IMR-90 (cell line): ENCODE measurements at regions not wholly inside any gene's neighbourhood (a gene's known extent, or its start where the extent isn't known, plus 50 kb on each side); places are given as distances from the start of the nearest gene placed in this dataset.

Experiments used
- ATAC-seq: fragments of 200-7000 bp; cut with Tn5 transposase; 2 replicates; pipeline ENCODE4 v1.9.1; 2020; ENCODE audit warnings: low read depth, mild to moderate bottlenecking, moderate library complexity
- BruUV-seq: library from RNA; stranded (reverse); fragments of 400-500 nt; replicated peaks from 2 replicates; lab custom pipeline; 2021; lab: Mats Ljungman, UMichigan
- CTCF ChIA-PET: fragments of 300-600 bp; formaldehyde crosslinking; extraction: SDS; loops from one replicate; lab custom pipeline; 2021; ENCODE audit warnings: antibody characterized with exemption; lab: Yijun Ruan, JAX
- POLR2A ChIA-PET: fragments of 300-600 bp; sonication (Branson Sonifier 250); formaldehyde crosslinking; loops from one replicate; lab custom pipeline; 2022; ENCODE audit warnings: antibody characterized with exemption; ENCODE audit not compliant: unreplicated experiment; lab: Charles Lee
- DNase-seq: peaks from one replicate; pipeline ENCODE4 v3.0.0; 2013
- H2AFZ ChIP-seq: replicated peaks from 2 replicates; pipeline ENCODE3; 2013; ENCODE audit warnings: low read length, mild to moderate bottlenecking; ENCODE audit not compliant: poor library complexity
- H2AK5ac ChIP-seq: 2 replicates; pipeline ENCODE4 v1.6.1; 2013; ENCODE audit warnings: low read depth, low read length, inconsistent platforms
- H2AK9ac ChIP-seq: replicated peaks from 2 replicates; pipeline ENCODE3; 2013; ENCODE audit warnings: mild to moderate bottlenecking, low read depth, low read length, moderate library complexity; ENCODE audit not compliant: poor library complexity
- H2BK120ac ChIP-seq: 2 replicates; pipeline ENCODE4 v1.6.1; 2013; ENCODE audit warnings: low read depth, low read length, inconsistent platforms
- H2BK15ac ChIP-seq: 3 replicates; pipeline ENCODE4 v1.6.1; 2013; ENCODE audit warnings: low read depth, low read length, inconsistent platforms
- H2BK20ac ChIP-seq: 2 replicates; pipeline ENCODE4 v1.6.1; 2013; ENCODE audit warnings: low read depth, mild to moderate bottlenecking, inconsistent platforms, low read length, moderate library complexity
- H2BK5ac ChIP-seq: 2 replicates; pipeline ENCODE4 v1.6.1; 2013; ENCODE audit warnings: mild to moderate bottlenecking, low read depth, low read length, inconsistent platforms; ENCODE audit not compliant: poor library complexity, severe bottlenecking
- H3K14ac ChIP-seq: replicated peaks from 2 replicates; pipeline ENCODE4 v1.6.1; 2013; ENCODE audit warnings: low read depth, low read length, inconsistent platforms
- H3K18ac ChIP-seq: 2 replicates; pipeline ENCODE4 v1.6.1; 2013; ENCODE audit warnings: low read depth, low read length, control low read depth
- H3K23ac ChIP-seq: 2 replicates; pipeline ENCODE4 v1.6.1; 2013; ENCODE audit warnings: low read depth, low read length, inconsistent platforms
- H3K27ac ChIP-seq: 2 replicates; pipeline ENCODE4 v1.5.1; 2013; ENCODE audit warnings: mild to moderate bottlenecking, control low read depth, low read length; ENCODE audit not compliant: insufficient read depth
- H3K27me3 ChIP-seq: 2 replicates; pipeline ENCODE4 v1.6.1; 2013; ENCODE audit warnings: low read length; ENCODE audit not compliant: control insufficient read depth, insufficient read depth
- H3K36me3 ChIP-seq: 2 replicates; pipeline ENCODE4 v1.6.1; 2013; ENCODE audit warnings: low read length, mixed read lengths; ENCODE audit not compliant: control insufficient read depth, insufficient read depth
- H3K4ac ChIP-seq: 2 replicates; pipeline ENCODE4 v1.6.1; 2013; ENCODE audit warnings: low read depth, low read length, inconsistent platforms
- H3K4me1 ChIP-seq: 2 replicates; pipeline ENCODE4 v1.6.1; 2013; ENCODE audit warnings: low read length, mixed read lengths; ENCODE audit not compliant: control insufficient read depth, insufficient read depth
- H3K4me2 ChIP-seq: 2 replicates; pipeline ENCODE4 v1.6.1; 2013; ENCODE audit warnings: low read depth, mild to moderate bottlenecking, control low read depth, low read length, moderate library complexity
- H3K4me3 ChIP-seq: 2 replicates; pipeline ENCODE4 v1.5.1; 2013; ENCODE audit warnings: low read depth, mild to moderate bottlenecking, control low read depth, low read length, moderate library complexity; ENCODE audit not compliant: insufficient read depth
- H3K56ac ChIP-seq: 2 replicates; pipeline ENCODE4 v1.6.1; 2013; ENCODE audit warnings: low read length, inconsistent platforms; ENCODE audit not compliant: insufficient read depth; ENCODE audit errors: extremely low read depth
- H3K79me1 ChIP-seq, 2 experiments: 2 replicates each; pipeline ENCODE4 v1.6.1; 2013; ENCODE audit warnings: low read length in 2 of 2, inconsistent platforms in 1 of 2, low read depth in 1 of 2
- H3K9ac ChIP-seq: 2 replicates; pipeline ENCODE4 v1.6.1; 2013; ENCODE audit warnings: low read depth, low read length, control low read depth
- H3K9me1 ChIP-seq: 2 replicates; pipeline ENCODE4 v1.6.1; 2013; ENCODE audit warnings: low read length, inconsistent platforms; ENCODE audit not compliant: insufficient read depth
- H3K9me3 ChIP-seq: 2 replicates; pipeline ENCODE4 v1.6.1; 2013; ENCODE audit warnings: low read length; ENCODE audit not compliant: control insufficient read depth, insufficient read depth
- H4K20me1 ChIP-seq: 2 replicates; pipeline ENCODE4 v1.6.1; 2013; ENCODE audit warnings: low read length, inconsistent platforms; ENCODE audit not compliant: insufficient read depth
- H4K5ac ChIP-seq: 2 replicates; pipeline ENCODE4 v1.6.1; 2013; ENCODE audit warnings: mild to moderate bottlenecking, low read depth, low read length, control low read depth
- H4K8ac ChIP-seq, 2 experiments: 2 replicates each; pipeline ENCODE4 v1.6.1; 2013; ENCODE audit warnings: low read depth in 2 of 2, low read length in 2 of 2, control low read depth in 1 of 2, inconsistent platforms in 1 of 2
- H4K91ac ChIP-seq: 2 replicates; pipeline ENCODE4 v1.6.1; 2013; ENCODE audit warnings: low read depth, low read length, inconsistent platforms; ENCODE audit not compliant: insufficient read depth
- BHLHE40 ChIP-seq: fragments of 150-350 bp; IDR thresholded peaks from 2 replicates; pipeline ENCODE4 v1.6.1; 2016; ENCODE audit warnings: mild to moderate bottlenecking, low read depth, low read length
- CEBPB ChIP-seq: IDR thresholded peaks from 2 replicates; pipeline ENCODE4 v1.6.1; 2012; ENCODE audit warnings: low read depth, low read length, improper control_type of control experiment
- CHD1 ChIP-seq: IDR thresholded peaks from 2 replicates; pipeline ENCODE4 v1.6.1; 2012; ENCODE audit warnings: low read depth, low read length, improper control_type of control experiment
- CTCF ChIP-seq: conservative IDR thresholded peaks from 2 replicates; pipeline ENCODE4 v1.5.1; 2012; ENCODE audit warnings: mild to moderate bottlenecking, low read depth, low read length, improper control_type of control experiment
- FOS ChIP-seq: fragments of 150-350 bp; IDR thresholded peaks from 2 replicates; pipeline ENCODE4 v1.6.1; 2016; ENCODE audit warnings: low read depth, low read length
- MAFK ChIP-seq: IDR thresholded peaks from 2 replicates; pipeline ENCODE4 v1.6.1; 2012; ENCODE audit warnings: low read depth, low read length, improper control_type of control experiment
- MAZ ChIP-seq: IDR thresholded peaks from 2 replicates; pipeline ENCODE4 v1.6.1; 2012; ENCODE audit warnings: low read depth, mild to moderate bottlenecking, low read length, improper control_type of control experiment, moderate library complexity, borderline replicate concordance
- MXI1 ChIP-seq: IDR thresholded peaks from 2 replicates; pipeline ENCODE4 v1.6.1; 2012; ENCODE audit warnings: low read depth, mild to moderate bottlenecking, low read length, moderate library complexity, borderline replicate concordance
- NFE2L2 ChIP-seq: fragments of 150-350 bp; IDR thresholded peaks from 2 replicates; pipeline ENCODE4 v1.6.1; 2016; ENCODE audit warnings: low read depth, mild to moderate bottlenecking, low read length
- POLR2A ChIP-seq: IDR thresholded peaks from 2 replicates; pipeline ENCODE4 v1.6.1; 2012; ENCODE audit warnings: mild to moderate bottlenecking, low read depth, low read length
- RAD21 ChIP-seq: IDR thresholded peaks from 2 replicates; pipeline ENCODE4 v1.6.1; 2012; ENCODE audit warnings: low read length, improper control_type of control experiment
- RCOR1 ChIP-seq: IDR thresholded peaks from 2 replicates; pipeline ENCODE4 v1.6.1; 2012; ENCODE audit warnings: mild to moderate bottlenecking, low read length, improper control_type of control experiment; ENCODE audit not compliant: insufficient replicate concordance
- RFX5 ChIP-seq: IDR thresholded peaks from 2 replicates; pipeline ENCODE4 v1.8.0; 2012; ENCODE audit warnings: low read depth, mild to moderate bottlenecking, low read length, moderate library complexity
- SMC3 ChIP-seq: fragments of 150-350 bp; IDR thresholded peaks from 2 replicates; pipeline ENCODE4 v1.6.1; 2016; ENCODE audit warnings: low read depth, mild to moderate bottlenecking, antibody characterized with exemption, low read length, moderate library complexity
- WGBS, 2 experiments: methylation state at CpG; one replicate each; pipeline versions ENCODE4 v1.1.5 to v1.1.7; 2013; ENCODE audit warnings: missing lambda C conversion rate in 2 of 2; ENCODE audit not compliant: insufficient read length in 1 of 2; ENCODE audit errors: extremely low coverage in 2 of 2; 5-methylcytosine and 5-hydroxymethylcytosine counted together
- dilution Hi-C: fragments of 300-500 bp; cut with HindIII; formaldehyde crosslinking; loops from one replicate; pipeline ENCODE4 v1.14.3; 2018; ENCODE audit warnings: low sequenced_read_pairs; ENCODE audit not compliant: unreplicated experiment
- in situ Hi-C: fragments of 300-500 bp; cut with MboI; formaldehyde crosslinking; loops from 3 replicates; pipeline ENCODE4 v1.14.3; 2019; ENCODE audit warnings: low sequenced_read_pairs, inconsistent platforms, mixed read lengths
- intact Hi-C: fragments of 100-400 bp; cut with micrococcal nuclease; formaldehyde crosslinking; loops from 2 replicates; pipeline ENCODE4 v1.10.0; 2022
- TF ChIP-seq, protein P1 (sequence below): fragments of 150-350 bp; IDR thresholded peaks from 2 replicates; pipeline ENCODE4 v1.6.1; 2016; ENCODE audit warnings: low read depth, mild to moderate bottlenecking, low read length, moderate library complexity, borderline replicate concordance

- Histone ChIP-seq H2AK9ac (no peak overlapping the region), H3K56ac (no peak overlapping the region), H3K18ac (no peak overlapping the region), H3K27ac (no peak overlapping the region), H2AFZ (no peak overlapping the region), H3K79me1 (no peaks in the 10 kb centered on the region), H3K4me1 (no peaks in the 10 kb centered on the region), H4K5ac (no peak overlapping the region), H2BK120ac (no peak overlapping the region), H2BK5ac (no peak overlapping the region), H4K91ac (no peak overlapping the region), H3K4me3 (no peak overlapping the region), H4K20me1 (no peaks in the 10 kb centered on the region), H2BK20ac (no peak overlapping the region), H4K8ac (no peak overlapping the region), H3K23ac (no peak overlapping the region), H3K27me3 (no peaks in the 10 kb centered on the region), H3K9me3 (no peaks in the 10 kb centered on the region), H2BK15ac (no peak overlapping the region), H3K4me2 (no peak overlapping the region), H3K4ac (no peak overlapping the region), H3K36me3 (no peaks in the 10 kb centered on the region), H2AK5ac (no peak overlapping the region), H3K14ac (no peak overlapping the region), H3K9ac (no peak overlapping the region), H3K9me1 (no peaks in the 10 kb centered on the region)
- no CpG with 5 or more reads among the region's 6 CpGs for WGBS, 2 experiments
- no peak for DNase-seq
- POLR2A ChIA-PET, result no interaction called here
- intact Hi-C loops, result no loop called here
- dilution Hi-C loops, result no loop called here
- TF ChIP-seq, protein P1, sequence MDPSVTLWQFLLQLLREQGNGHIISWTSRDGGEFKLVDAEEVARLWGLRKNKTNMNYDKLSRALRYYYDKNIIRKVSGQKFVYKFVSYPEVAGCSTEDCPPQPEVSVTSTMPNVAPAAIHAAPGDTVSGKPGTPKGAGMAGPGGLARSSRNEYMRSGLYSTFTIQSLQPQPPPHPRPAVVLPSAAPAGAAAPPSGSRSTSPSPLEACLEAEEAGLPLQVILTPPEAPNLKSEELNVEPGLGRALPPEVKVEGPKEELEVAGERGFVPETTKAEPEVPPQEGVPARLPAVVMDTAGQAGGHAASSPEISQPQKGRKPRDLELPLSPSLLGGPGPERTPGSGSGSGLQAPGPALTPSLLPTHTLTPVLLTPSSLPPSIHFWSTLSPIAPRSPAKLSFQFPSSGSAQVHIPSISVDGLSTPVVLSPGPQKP, result no peak
- TF ChIP-seq NFE2L2, result no peak
- TF ChIP-seq RFX5, result no peak
- no peak for TF ChIP-seq CHD1
- no peak for TF ChIP-seq MAZ
- TF ChIP-seq FOS, result no peak
- no peak for TF ChIP-seq CTCF
- TF ChIP-seq CEBPB, result no peak
- TF ChIP-seq MXI1, result no peak
- no peak for TF ChIP-seq MAFK
- no peak for TF ChIP-seq POLR2A
- no peak for TF ChIP-seq BHLHE40
- no peak for TF ChIP-seq RCOR1
- TF ChIP-seq SMC3, result no peak
- no peak for TF ChIP-seq RAD21
- CTCF ChIA-PET, result no interaction called here
- BruUV-seq, result no TSS peak
- no peak for ATAC-seq
- in situ Hi-C loops, result no loop called here
Measured at GRCh38 chr4:28723371-28723770, 1862.7 kb downstream of the STIM2 start.
